Astrocyte (in vitro differentiated cells and primary cell): ENCODE measurements at regions not wholly inside any gene's neighbourhood (a gene's known extent, or its start where the extent isn't known, plus 50 kb on each side); places are given as distances from the start of the nearest gene placed in this dataset.

Experiments
- DNase-seq: peaks from one replicate; pipeline ENCODE4 v3.0.0-alpha.2; 2010; ENCODE audit warnings: low read depth
- FAIRE-seq: peaks from 2 replicates; lab custom pipeline; 2011; peaks lifted over from hg19 to GRCh38; lab: Jason Lieb, UNC
- H2AFZ ChIP-seq: 2 replicates; pipeline ENCODE4 v1.6.0; 2012; ENCODE audit warnings: low read depth, low read length, inconsistent platforms
- H3K27ac ChIP-seq: 2 replicates; pipeline ENCODE4 v1.5.1; 2011; ENCODE audit warnings: low read depth, low read length, inconsistent platforms
- H3K27me3 ChIP-seq: 2 replicates; pipeline ENCODE4 v1.6.0; 2011; ENCODE audit warnings: low read length, inconsistent platforms; ENCODE audit not compliant: insufficient read depth
- H3K36me3 ChIP-seq: 2 replicates; pipeline ENCODE4 v1.5.1; 2011; ENCODE audit warnings: low read length, inconsistent platforms; ENCODE audit not compliant: insufficient read depth
- H3K4me1 ChIP-seq: 2 replicates; pipeline ENCODE4 v1.5.1; 2011; ENCODE audit warnings: low read length, inconsistent platforms; ENCODE audit not compliant: insufficient read depth
- H3K4me2 ChIP-seq: 2 replicates; pipeline ENCODE4 v1.6.0; 2012; ENCODE audit warnings: low read length, inconsistent platforms
- H3K4me3 ChIP-seq: 2 replicates; pipeline ENCODE4 v1.5.1; 2011; ENCODE audit warnings: low read depth, mild to moderate bottlenecking, low read length, inconsistent platforms; ENCODE audit not compliant: insufficient read depth
- H3K79me2 ChIP-seq: 2 replicates; pipeline ENCODE4 v1.6.0; 2012; ENCODE audit warnings: mild to moderate bottlenecking, low read length, inconsistent platforms; ENCODE audit not compliant: insufficient read depth
- H3K9ac ChIP-seq: 2 replicates; pipeline ENCODE4 v1.6.0; 2012; ENCODE audit warnings: mild to moderate bottlenecking, low read length, inconsistent platforms
- H3K9me3 ChIP-seq: 2 replicates; pipeline ENCODE4 v1.5.1; 2012; ENCODE audit warnings: low read depth, mild to moderate bottlenecking, low read length, inconsistent platforms; ENCODE audit not compliant: insufficient read depth
- H4K20me1 ChIP-seq: 2 replicates; pipeline ENCODE4 v1.6.0; 2012; ENCODE audit warnings: low read length, inconsistent platforms; ENCODE audit not compliant: insufficient read depth
- H3K27ac Mint-ChIP-seq: one replicate; pipeline ENCODE4 v1.8.0; 2021; ENCODE audit warnings: mild to moderate bottlenecking, mixed read lengths; ENCODE audit not compliant: unreplicated experiment
- H3K27me3 Mint-ChIP-seq: one replicate; pipeline ENCODE4 v1.8.0; 2021; ENCODE audit warnings: low read depth, mixed read lengths; ENCODE audit not compliant: unreplicated experiment
- H3K36me3 Mint-ChIP-seq: one replicate; pipeline ENCODE4 v1.8.0; 2021; ENCODE audit warnings: low read depth, mixed read lengths; ENCODE audit not compliant: unreplicated experiment
- H3K4me1 Mint-ChIP-seq: one replicate; pipeline ENCODE4 v1.8.0; 2021; ENCODE audit warnings: low read depth, mixed read lengths; ENCODE audit not compliant: unreplicated experiment
- H3K4me3 Mint-ChIP-seq: one replicate; pipeline ENCODE4 v1.8.0; 2021; ENCODE audit warnings: mild to moderate bottlenecking, moderate library complexity, mixed read lengths; ENCODE audit not compliant: unreplicated experiment
- H3K9me3 Mint-ChIP-seq: one replicate; pipeline ENCODE4 v1.8.0; 2021; ENCODE audit warnings: mild to moderate bottlenecking, mixed read lengths; ENCODE audit not compliant: unreplicated experiment
- EZH2 ChIP-seq: IDR thresholded peaks from 2 replicates; pipeline ENCODE4 v1.6.1; 2012; ENCODE audit warnings: mild to moderate bottlenecking, low read length, inconsistent platforms; ENCODE audit not compliant: insufficient read depth
- TF ChIP-seq, protein P1 (sequence below): IDR thresholded peaks from 2 replicates; pipeline ENCODE4 v1.5.1; 2011; ENCODE audit warnings: low read depth, mild to moderate bottlenecking, inconsistent platforms, low read length, moderate library complexity; ENCODE audit not compliant: insufficient read depth

DNA sequence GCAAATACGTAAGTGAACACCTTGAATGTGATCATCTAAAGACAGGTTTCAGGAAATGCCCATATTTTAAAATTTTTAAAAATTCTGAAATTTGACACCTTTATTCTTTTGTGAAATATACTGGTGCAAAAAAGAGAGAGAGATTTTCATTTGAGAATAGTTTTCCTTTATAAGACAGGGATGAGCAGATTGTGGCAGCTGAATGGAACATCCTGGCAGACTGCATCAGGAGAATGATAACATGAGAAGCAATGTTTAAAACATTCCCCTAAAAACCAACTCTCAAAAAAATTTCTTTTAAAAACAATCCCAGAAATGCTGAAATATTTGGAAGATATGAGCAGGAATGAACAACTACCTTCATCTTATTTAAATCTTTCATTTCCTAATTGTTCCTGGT lies 744.8 kb upstream of the ID2 start:
- Mint-ChIP-seq H3K9me3 (no peaks in the 10 kb centered on the region), H3K27me3 (no peaks in the 10 kb centered on the region), H3K4me3 (no peak overlapping the region), H3K27ac (no peak overlapping the region), H3K36me3 (no peaks in the 10 kb centered on the region), H3K4me1 (no peaks in the 10 kb centered on the region)
- Histone ChIP-seq H3K27me3 (no peaks in the 10 kb centered on the region), H3K4me2 (no peak overlapping the region), H3K9me3 (no peaks in the 10 kb centered on the region), H2AFZ (no peak overlapping the region), H3K4me3 (no peak overlapping the region), H4K20me1 (no peaks in the 10 kb centered on the region), H3K4me1 (no peaks in the 10 kb centered on the region), H3K36me3 (no peaks in the 10 kb centered on the region), H3K27ac (no peak overlapping the region), H3K9ac (no peak overlapping the region), H3K79me2 (no peaks in the 10 kb centered on the region)
- no peak for TF ChIP-seq EZH2
- TF ChIP-seq, protein P1, sequence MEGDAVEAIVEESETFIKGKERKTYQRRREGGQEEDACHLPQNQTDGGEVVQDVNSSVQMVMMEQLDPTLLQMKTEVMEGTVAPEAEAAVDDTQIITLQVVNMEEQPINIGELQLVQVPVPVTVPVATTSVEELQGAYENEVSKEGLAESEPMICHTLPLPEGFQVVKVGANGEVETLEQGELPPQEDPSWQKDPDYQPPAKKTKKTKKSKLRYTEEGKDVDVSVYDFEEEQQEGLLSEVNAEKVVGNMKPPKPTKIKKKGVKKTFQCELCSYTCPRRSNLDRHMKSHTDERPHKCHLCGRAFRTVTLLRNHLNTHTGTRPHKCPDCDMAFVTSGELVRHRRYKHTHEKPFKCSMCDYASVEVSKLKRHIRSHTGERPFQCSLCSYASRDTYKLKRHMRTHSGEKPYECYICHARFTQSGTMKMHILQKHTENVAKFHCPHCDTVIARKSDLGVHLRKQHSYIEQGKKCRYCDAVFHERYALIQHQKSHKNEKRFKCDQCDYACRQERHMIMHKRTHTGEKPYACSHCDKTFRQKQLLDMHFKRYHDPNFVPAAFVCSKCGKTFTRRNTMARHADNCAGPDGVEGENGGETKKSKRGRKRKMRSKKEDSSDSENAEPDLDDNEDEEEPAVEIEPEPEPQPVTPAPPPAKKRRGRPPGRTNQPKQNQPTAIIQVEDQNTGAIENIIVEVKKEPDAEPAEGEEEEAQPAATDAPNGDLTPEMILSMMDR: no peak
- no peak for DNase-seq
- FAIRE-seq: no peak

DNA sequence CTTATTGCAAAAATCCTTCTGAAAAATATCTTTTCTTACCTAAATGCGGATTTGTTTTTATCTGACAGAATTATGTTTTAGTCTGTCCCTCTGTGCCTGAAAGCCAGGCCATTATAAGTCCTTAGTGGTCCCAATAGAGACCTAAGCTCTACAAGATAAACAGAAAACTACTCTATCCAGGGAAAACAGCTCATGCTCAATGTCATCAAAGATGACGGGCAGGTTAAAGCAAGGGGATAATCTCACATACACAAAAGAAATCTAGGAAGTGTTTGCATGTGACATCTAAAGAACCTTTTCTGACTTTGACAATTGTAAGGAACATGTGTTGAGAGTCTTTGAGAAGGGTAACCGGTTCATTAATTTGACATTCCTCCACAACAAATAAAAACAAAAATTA lies 741.1 kb upstream of the ID2 start:
- H3K27ac Mint-ChIP-seq: no peak overlapping the region
- H3K36me3 Mint-ChIP-seq: no peaks in the 10 kb centered on the region
- no peak for FAIRE-seq
- H3K4me1 Mint-ChIP-seq: no peaks in the 10 kb centered on the region
- Histone ChIP-seq H3K4me3 (no peak overlapping the region), H3K27me3 (no peaks in the 10 kb centered on the region), H3K9ac (no peak overlapping the region), H4K20me1 (no peaks in the 10 kb centered on the region), H3K36me3 (no peaks in the 10 kb centered on the region), H3K27ac (no peak overlapping the region), H3K9me3 (no peaks in the 10 kb centered on the region), H3K4me1 (no peaks in the 10 kb centered on the region), H3K79me2 (no peaks in the 10 kb centered on the region), H2AFZ (no peak overlapping the region), H3K4me2 (no peak overlapping the region)
- no peaks in the 10 kb centered on the region for H3K9me3 Mint-ChIP-seq
- no peaks in the 10 kb centered on the region for H3K27me3 Mint-ChIP-seq
- DNase-seq: no peak
- H3K4me3 Mint-ChIP-seq: no peak overlapping the region
- TF ChIP-seq, protein P1: no peak
- no peak for TF ChIP-seq EZH2

DNA sequence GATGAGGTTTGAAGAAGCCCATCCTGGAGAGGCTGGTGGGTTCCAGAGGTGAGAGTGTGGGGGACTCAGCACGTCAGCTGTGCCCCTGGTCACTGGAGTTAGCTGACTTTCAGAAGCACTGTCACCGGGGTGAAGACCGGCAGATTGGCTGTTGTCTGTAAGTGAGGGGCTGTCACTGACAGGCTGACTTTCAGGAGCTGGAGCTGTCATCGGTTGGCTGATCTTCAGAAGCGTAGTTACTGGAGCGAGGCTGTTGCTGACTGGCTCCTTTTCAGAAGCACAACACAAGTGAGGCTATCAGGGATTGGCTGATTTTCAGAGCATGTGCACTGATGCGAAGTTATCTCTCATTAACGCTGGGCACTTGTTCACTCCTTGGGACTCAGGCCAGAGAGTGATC lies 738.4 kb upstream of the ID2 start:
- H4K20me1 ChIP-seq: no peaks in the 10 kb centered on the region
- no peaks in the 10 kb centered on the region for H3K36me3 ChIP-seq
- no peaks in the 10 kb centered on the region for H3K36me3 Mint-ChIP-seq
- no peaks in the 10 kb centered on the region for H3K9me3 ChIP-seq
- DNase-seq (no peak), FAIRE-seq (no peak)
- no peaks in the 10 kb centered on the region for H3K79me2 ChIP-seq
- no peak overlapping the region for H3K4me3 Mint-ChIP-seq
- no peak overlapping the region for H2AFZ ChIP-seq
- H3K27ac Mint-ChIP-seq: no peak overlapping the region
- no peaks in the 10 kb centered on the region for H3K27me3 Mint-ChIP-seq
- H3K4me1 ChIP-seq: no peaks in the 10 kb centered on the region
- no peak overlapping the region for H3K4me2 ChIP-seq
- H3K9me3 Mint-ChIP-seq: no peaks in the 10 kb centered on the region
- no peaks in the 10 kb centered on the region for H3K27me3 ChIP-seq
- TF ChIP-seq, protein P1: no peak
- TF ChIP-seq EZH2: no peak
- no peaks in the 10 kb centered on the region for H3K4me1 Mint-ChIP-seq
- H3K27ac ChIP-seq: no peak overlapping the region
- H3K4me3 ChIP-seq: no peak overlapping the region
- no peak overlapping the region for H3K9ac ChIP-seq
